Neural cell (in vitro differentiated cells): ENCODE measurements at regions not wholly inside any gene's neighbourhood (a gene's known extent, or its start where the extent isn't known, plus 50 kb on each side); places are given as distances from the start of the nearest gene placed in this dataset.
A peak's percentile ranks its signal among the peaks of the same experiment; 100 is the strongest.
"Not testable (repeated sequence)": the region's sequence is repeated elsewhere in the genome, so short reads cannot be mapped to it uniquely, and the experiment has no call there.

Experiments used
- H2AFZ ChIP-seq: fragments of 200-600, 300-800 bp; sonication (generic), shearing (Covaris generic); 2 replicates; pipeline ENCODE4 v1.6.0; 2014; ENCODE audit warnings: low read depth, mild to moderate bottlenecking, antibody characterized with exemption, low read length, moderate library complexity
- H3F3A ChIP-seq: fragments of 200-600 bp; shearing (Covaris generic); 2 replicates; pipeline ENCODE4 v1.6.1; 2016; ENCODE audit warnings: mild to moderate bottlenecking, moderate library complexity, mixed read lengths, antibody characterized with exemption, low read length; ENCODE audit not compliant: insufficient read depth, poor library complexity, severe bottlenecking
- H3K27ac ChIP-seq: fragments of 200-600, 300-800 bp; sonication (generic), shearing (Covaris generic); 2 replicates; pipeline ENCODE4 v1.5.1; 2014; ENCODE audit warnings: mild to moderate bottlenecking, low read length, moderate library complexity
- H3K27me3 ChIP-seq: fragments of 300-800, 200-600 bp; sonication (generic), shearing (Covaris generic); 2 replicates; pipeline ENCODE4 v1.6.0; 2014; ENCODE audit warnings: mild to moderate bottlenecking, low read depth, low read length, moderate library complexity; ENCODE audit not compliant: insufficient read depth
- H3K36me3 ChIP-seq: fragments of 300-800, 200-600 bp; sonication (generic), shearing (Covaris generic); 2 replicates; pipeline ENCODE4 v1.5.1; 2014; ENCODE audit warnings: mild to moderate bottlenecking, antibody characterized with exemption, low read length, moderate library complexity; ENCODE audit not compliant: insufficient read depth
- H3K4me2 ChIP-seq: fragments of 300-800, 200-600 bp; sonication (generic), shearing (Covaris generic); 2 replicates; pipeline ENCODE4 v1.6.0; 2014; ENCODE audit warnings: mild to moderate bottlenecking, low read length
- H3K4me3 ChIP-seq: fragments of 300-800, 200-600 bp; sonication (generic), shearing (Covaris generic); 2 replicates; pipeline ENCODE4 v1.5.1; 2014; ENCODE audit warnings: mild to moderate bottlenecking, low read length, moderate library complexity
- H3K79me2 ChIP-seq: fragments of 200-600 bp; shearing (Covaris generic); replicated peaks from 2 replicates; pipeline ENCODE4 v1.6.0; 2014; ENCODE audit warnings: mild to moderate bottlenecking, low read length, moderate library complexity; ENCODE audit not compliant: insufficient read depth
- H3K9ac ChIP-seq: fragments of 300-800, 200-600 bp; sonication (generic), shearing (Covaris generic); 2 replicates; pipeline ENCODE4 v1.6.1; 2016; ENCODE audit warnings: mild to moderate bottlenecking, low read length, mixed read lengths
- H3K9me2 ChIP-seq: fragments of 200-600 bp; shearing (Covaris generic); 2 replicates; pipeline ENCODE4 v1.6.1; 2016; ENCODE audit warnings: mild to moderate bottlenecking, low read length, mixed read lengths; ENCODE audit not compliant: insufficient read depth
- H3K9me3 ChIP-seq: fragments of 200-600, 300-800 bp; sonication (generic), shearing (Covaris generic); 2 replicates; pipeline ENCODE4 v1.6.1; 2016; ENCODE audit warnings: mild to moderate bottlenecking, mixed run types, low read length, moderate library complexity, mixed read lengths
- H4K20me1 ChIP-seq: fragments of 200-600 bp; shearing (Covaris generic); 2 replicates; pipeline ENCODE4 v1.6.1; 2016; ENCODE audit warnings: mild to moderate bottlenecking, mixed run types; ENCODE audit not compliant: insufficient read depth
- EP300 ChIP-seq: fragments of 450-650 bp; conservative IDR thresholded peaks from 2 replicates; pipeline ENCODE4 v1.6.1; 2014; ENCODE audit warnings: antibody characterized with exemption, mild to moderate bottlenecking, moderate library complexity; ENCODE audit not compliant: poor library complexity, severe bottlenecking
- EZH2 ChIP-seq: fragments of 200-600, 300-800 bp; shearing (Covaris generic), sonication (generic); IDR thresholded peaks from 2 replicates; pipeline ENCODE4 v1.6.1; 2014; ENCODE audit warnings: antibody characterized with exemption, low read length, borderline replicate concordance, mild to moderate bottlenecking; ENCODE audit not compliant: insufficient read depth, poor library complexity, severe bottlenecking
- MXI1 ChIP-seq: fragments of 450-650 bp; conservative IDR thresholded peaks from 2 replicates; pipeline ENCODE4 v1.6.1; 2014; ENCODE audit warnings: antibody characterized with exemption, mild to moderate bottlenecking; ENCODE audit not compliant: poor library complexity, severe bottlenecking
- POLR2AphosphoS5 ChIP-seq: IDR thresholded peaks from 2 replicates; pipeline ENCODE4 v1.6.1; 2012
- RAD21 ChIP-seq: fragments of 450-650 bp; conservative IDR thresholded peaks from 2 replicates; pipeline ENCODE4 v1.6.1; 2014; ENCODE audit warnings: antibody characterized with exemption, mild to moderate bottlenecking, moderate library complexity
- REST ChIP-seq: IDR thresholded peaks from 2 replicates; pipeline ENCODE4 v1.6.1; 2012; ENCODE audit warnings: borderline replicate concordance
- SMC3 ChIP-seq: fragments of 450-650 bp; conservative IDR thresholded peaks from 2 replicates; pipeline ENCODE4 v1.6.1; 2014; ENCODE audit warnings: antibody characterized with exemption, mild to moderate bottlenecking, moderate library complexity; ENCODE audit not compliant: poor library complexity
- TAF1 ChIP-seq: IDR thresholded peaks from 2 replicates; pipeline ENCODE4 v1.6.1; 2012; ENCODE audit warnings: low read depth
- TF ChIP-seq, protein P1 (sequence below): fragments of 450-650 bp; IDR thresholded peaks from 2 replicates; pipeline ENCODE4 v1.5.1; 2014; ENCODE audit warnings: antibody characterized with exemption, mild to moderate bottlenecking, moderate library complexity; ENCODE audit not compliant: poor library complexity, severe bottlenecking

GRCh38 chr5:145517588-145517987 lies 317.6 kb downstream of the PRELID2 start:
- H3K9ac ChIP-seq, H4K20me1 ChIP-seq, H3K27me3 ChIP-seq, H2AFZ ChIP-seq, H3K4me2 ChIP-seq, H3F3A ChIP-seq, H3K27ac ChIP-seq, H3K4me3 ChIP-seq, H3K9me2 ChIP-seq, H3K9me3 ChIP-seq, H3K79me2 ChIP-seq, H3K36me3 ChIP-seq: not testable (repeated sequence)

DNA sequence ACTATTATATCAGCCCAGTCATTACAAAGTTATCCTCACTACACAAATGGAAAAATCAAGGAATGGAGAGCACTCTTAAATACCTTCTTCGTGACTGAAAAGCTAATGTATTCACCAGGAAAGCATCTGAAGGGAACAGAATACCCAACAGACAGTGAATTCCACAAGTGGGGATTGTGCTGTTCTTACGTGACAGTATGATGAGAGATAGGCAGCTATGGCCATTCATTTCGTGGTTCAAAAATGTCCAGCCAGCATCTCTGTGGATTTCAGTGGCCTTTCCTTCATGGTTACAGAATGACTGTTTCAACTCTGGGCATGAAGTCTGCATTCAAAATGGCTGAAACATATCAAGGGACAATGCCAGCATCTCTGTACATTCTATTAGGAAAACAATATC lies 323.8 kb downstream of the PRELID2 start:
- no peak for TF ChIP-seq RAD21
- H3K27me3 ChIP-seq, result no peaks in the 10 kb centered on the region
- H3K79me2 ChIP-seq, result no peaks in the 10 kb centered on the region
- no peak overlapping the region for H3K9ac ChIP-seq
- H2AFZ ChIP-seq, result no peak overlapping the region
- H3K9me3 ChIP-seq, result no peaks in the 10 kb centered on the region
- no peaks in the 10 kb centered on the region for H3F3A ChIP-seq
- no peaks in the 10 kb centered on the region for H4K20me1 ChIP-seq
- no peaks in the 10 kb centered on the region for H3K9me2 ChIP-seq
- no peaks in the 10 kb centered on the region for H3K36me3 ChIP-seq
- no peak overlapping the region for H3K27ac ChIP-seq
- no peak overlapping the region for H3K4me3 ChIP-seq
- no peak overlapping the region for H3K4me2 ChIP-seq

DNA sequence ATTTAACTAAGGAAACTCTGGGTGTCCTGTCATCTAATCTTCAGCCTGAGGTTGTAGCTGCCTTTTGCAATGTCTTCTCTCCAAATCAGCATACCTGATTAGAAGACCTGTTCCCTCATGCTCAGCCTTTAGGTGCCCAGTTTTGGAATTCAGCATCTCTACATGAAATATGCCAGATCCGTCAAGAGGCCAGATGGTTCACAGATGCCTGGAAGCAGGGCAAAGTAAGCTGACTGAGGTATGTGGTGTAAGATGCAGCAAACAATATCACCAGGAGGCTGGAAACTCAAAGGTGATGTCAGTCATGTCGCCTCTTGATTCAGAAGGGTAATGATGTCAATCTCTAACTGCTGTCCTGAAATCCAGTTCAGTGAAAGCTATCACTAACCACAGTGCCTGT lies 324.4 kb downstream of the PRELID2 start:
- no peaks in the 10 kb centered on the region for H3K9me2 ChIP-seq
- TF ChIP-seq REST, result no peak
- peak; percentile 19 for TF ChIP-seq EP300
- H3K79me2 ChIP-seq, result no peaks in the 10 kb centered on the region
- H3F3A ChIP-seq, result no peaks in the 10 kb centered on the region
- no peak overlapping the region for H3K27ac ChIP-seq
- H3K4me3 ChIP-seq, result no peak overlapping the region
- no peaks in the 10 kb centered on the region for H3K27me3 ChIP-seq
- no peak overlapping the region for H3K4me2 ChIP-seq
- no peak overlapping the region for H3K9ac ChIP-seq
- H2AFZ ChIP-seq, result no peak overlapping the region
- no peaks in the 10 kb centered on the region for H3K36me3 ChIP-seq
- no peaks in the 10 kb centered on the region for H4K20me1 ChIP-seq
- H3K9me3 ChIP-seq, result no peaks in the 10 kb centered on the region

- Histone ChIP-seq H3K9me2 (no peaks in the 10 kb centered on the region), H3K4me3 (no peak overlapping the region), H3K9ac (no peak overlapping the region), H3K4me2 (no peak overlapping the region), H3K27me3 (no peaks in the 10 kb centered on the region), H3K79me2 (no peaks in the 10 kb centered on the region), H3K36me3 (no peaks in the 10 kb centered on the region), H3F3A (no peaks in the 10 kb centered on the region), H2AFZ (no peak overlapping the region), H3K27ac (no peak overlapping the region), H3K9me3 (no peaks in the 10 kb centered on the region), H4K20me1 (no peaks in the 10 kb centered on the region)
- TF ChIP-seq, protein P1, sequence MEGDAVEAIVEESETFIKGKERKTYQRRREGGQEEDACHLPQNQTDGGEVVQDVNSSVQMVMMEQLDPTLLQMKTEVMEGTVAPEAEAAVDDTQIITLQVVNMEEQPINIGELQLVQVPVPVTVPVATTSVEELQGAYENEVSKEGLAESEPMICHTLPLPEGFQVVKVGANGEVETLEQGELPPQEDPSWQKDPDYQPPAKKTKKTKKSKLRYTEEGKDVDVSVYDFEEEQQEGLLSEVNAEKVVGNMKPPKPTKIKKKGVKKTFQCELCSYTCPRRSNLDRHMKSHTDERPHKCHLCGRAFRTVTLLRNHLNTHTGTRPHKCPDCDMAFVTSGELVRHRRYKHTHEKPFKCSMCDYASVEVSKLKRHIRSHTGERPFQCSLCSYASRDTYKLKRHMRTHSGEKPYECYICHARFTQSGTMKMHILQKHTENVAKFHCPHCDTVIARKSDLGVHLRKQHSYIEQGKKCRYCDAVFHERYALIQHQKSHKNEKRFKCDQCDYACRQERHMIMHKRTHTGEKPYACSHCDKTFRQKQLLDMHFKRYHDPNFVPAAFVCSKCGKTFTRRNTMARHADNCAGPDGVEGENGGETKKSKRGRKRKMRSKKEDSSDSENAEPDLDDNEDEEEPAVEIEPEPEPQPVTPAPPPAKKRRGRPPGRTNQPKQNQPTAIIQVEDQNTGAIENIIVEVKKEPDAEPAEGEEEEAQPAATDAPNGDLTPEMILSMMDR, result no peak
- TF ChIP-seq TAF1 (no peak), MXI1 (no peak), RAD21 (no peak), EZH2 (no peak), EP300 (no peak), REST (no peak), SMC3 (no peak), POLR2AphosphoS5 (no peak)
Measured at GRCh38 chr5:145510324-145510723, 324.8 kb downstream of the PRELID2 start.
